SK-N-SH (cell line): ENCODE measurements at regions not wholly inside any gene's neighbourhood (a gene's known extent, or its start where the extent isn't known, plus 50 kb on each side); places are given as distances from the start of the nearest gene placed in this dataset.
"Not testable (repeated sequence)": the region's sequence is repeated elsewhere in the genome, so short reads cannot be mapped to it uniquely, and the experiment has no call there.

Source experiments
- CTCF ChIA-PET: fragments of 300-600, 350-600 bp; formaldehyde crosslinking; extraction: SDS; loops from one replicate; lab custom pipeline; 2021; lab: Yijun Ruan, JAX
- POLR2A ChIA-PET: fragments of 350-600 bp; sonication (Branson Sonifier 250); formaldehyde crosslinking; extraction: SDS; loops from one replicate; lab custom pipeline; 2020; ENCODE audit warnings: antibody characterized with exemption, inconsistent platforms; lab: Yijun Ruan, JAX
- DNase-seq: peaks from one replicate; pipeline ENCODE4 v3.0.0; 2012
- H2AFZ ChIP-seq: fragments of 200-600 bp; sonication (generic); 2 replicates; pipeline ENCODE4 v1.8.1; 2016; ENCODE audit warnings: antibody characterized with exemption, mild to moderate bottlenecking, low read depth
- H3F3A ChIP-seq: fragments of 200-600 bp; sonication (generic); replicated peaks from 2 replicates; pipeline ENCODE3; 2016; ENCODE audit warnings: antibody characterized with exemption, mild to moderate bottlenecking; ENCODE audit not compliant: insufficient read depth
- H3K27ac ChIP-seq, 2 experiments: fragments of 200-500 bp in 1 of 2; fragments of 200-600 bp in 1 of 2; sonication (Bioruptor generic) in 1 of 2; sonication (generic), shearing (Covaris generic) in 1 of 2; 2 replicates each; pipeline versions ENCODE4 v1.5.1 to v1.6.1; 2014 to 2016; ENCODE audit warnings: low read depth in 2 of 2, inconsistent platforms in 1 of 2, low read length in 1 of 2, mild to moderate bottlenecking in 1 of 2, mixed read lengths in 1 of 2
- H3K27me3 ChIP-seq: fragments of 200-600 bp; sonication (generic), shearing (Covaris generic); 2 replicates; pipeline ENCODE4 v1.6.1; 2016; ENCODE audit warnings: mixed run types; ENCODE audit not compliant: insufficient read depth
- H3K36me3 ChIP-seq, 2 experiments: fragments of 200-500 bp in 1 of 2; fragments of 200-600 bp in 1 of 2; sonication (Bioruptor generic) in 1 of 2; sonication (generic) in 1 of 2; replicated peaks in 1 of 2; 2 replicates each; pipeline versions ENCODE3 to v1.5.1; 2014 to 2016; ENCODE audit warnings: low read length in 1 of 2, mild to moderate bottlenecking in 1 of 2; ENCODE audit not compliant: insufficient read depth in 2 of 2, control insufficient read depth in 1 of 2
- H3K4me1 ChIP-seq, 2 experiments: fragments of 200-500 bp in 1 of 2; fragments of 200-600 bp in 1 of 2; sonication (Bioruptor generic) in 1 of 2; sonication (generic), shearing (Covaris generic) in 1 of 2; 2 replicates each; pipeline versions ENCODE4 v1.5.1 to v1.6.1; 2014 to 2016; ENCODE audit warnings: low read depth in 1 of 2, low read length in 1 of 2, mixed run types in 1 of 2; ENCODE audit not compliant: insufficient read depth in 2 of 2, control insufficient read depth in 1 of 2
- H3K4me2 ChIP-seq: fragments of 200-600 bp; sonication (generic), shearing (Covaris generic); 2 replicates; pipeline ENCODE4 v1.6.1; 2017; ENCODE audit warnings: mixed run types
- H3K4me3 ChIP-seq, 2 experiments: fragments of 200-500 bp in 1 of 2; fragments of 200-600 bp in 1 of 2; sonication (Bioruptor generic) in 1 of 2; sonication (generic), shearing (Covaris generic) in 1 of 2; 2 replicates each; pipeline versions ENCODE4 v1.5.1 to v1.8.1; 2014 to 2016; ENCODE audit warnings: low read depth in 2 of 2, inconsistent platforms in 1 of 2, low read length in 1 of 2, mild to moderate bottlenecking in 1 of 2, mixed read lengths in 1 of 2, moderate library complexity in 1 of 2
- H3K79me2 ChIP-seq: fragments of 200-600 bp; sonication (generic); 2 replicates; pipeline ENCODE4 v1.8.1; 2017; ENCODE audit warnings: mild to moderate bottlenecking; ENCODE audit not compliant: insufficient read depth
- H3K9ac ChIP-seq: fragments of 200-600 bp; sonication (generic); 2 replicates; pipeline ENCODE4 v1.6.1; 2017; ENCODE audit warnings: mixed run types
- H3K9me2 ChIP-seq: fragments of 200-600 bp; sonication (generic); 2 replicates; pipeline ENCODE4 v1.6.1; 2017; ENCODE audit warnings: mixed run types
- H3K9me3 ChIP-seq: fragments of 200-600 bp; sonication (generic); 2 replicates; pipeline ENCODE4 v1.6.1; 2017; ENCODE audit warnings: mixed run types, mild to moderate bottlenecking, moderate library complexity
- H4K20me1 ChIP-seq: fragments of 200-600 bp; sonication (generic); 2 replicates; pipeline ENCODE4 v1.6.1; 2017; ENCODE audit warnings: mild to moderate bottlenecking, mixed run types; ENCODE audit not compliant: insufficient read depth
- CTCF ChIP-seq: fragments of 200-600 bp; sonication (generic); IDR thresholded peaks from 2 replicates; pipeline ENCODE4 v1.6.1; 2017; ENCODE audit warnings: antibody characterized with exemption, mild to moderate bottlenecking, moderate library complexity
- ELF1 ChIP-seq: IDR thresholded peaks from 2 replicates; pipeline ENCODE4 v1.4.0; 2012
- EP300 ChIP-seq, 2 experiments: IDR thresholded peaks; 2 replicates each; pipeline versions ENCODE4 v1.4.0 to v1.6.1; 2012; ENCODE audit warnings: borderline replicate concordance in 1 of 2, low read depth in 1 of 2, low read length in 1 of 2
- EZH2phosphoT487 ChIP-seq: fragments of 200-600 bp; sonication (generic); IDR thresholded peaks from 2 replicates; pipeline ENCODE4 v1.6.1; 2017; ENCODE audit warnings: low read depth, mixed run types, mild to moderate bottlenecking, antibody characterized with exemption, moderate library complexity, borderline replicate concordance
- FOSL2 ChIP-seq: IDR thresholded peaks from 2 replicates; pipeline ENCODE4 v1.4.0; 2012; ENCODE audit warnings: low read depth, mild to moderate bottlenecking, moderate library complexity, borderline replicate concordance
- FOXM1 ChIP-seq: IDR thresholded peaks from 2 replicates; pipeline ENCODE4 v1.4.0; 2012; ENCODE audit warnings: low read depth, mild to moderate bottlenecking
- MEF2A ChIP-seq: IDR thresholded peaks from 2 replicates; pipeline ENCODE4 v1.4.0; 2012; ENCODE audit warnings: low read depth, borderline replicate concordance
- MXI1 ChIP-seq: IDR thresholded peaks from 2 replicates; pipeline ENCODE4 v1.6.1; 2012; ENCODE audit warnings: mild to moderate bottlenecking, low read depth, low read length, improper control_type of control experiment
- NFIC ChIP-seq: IDR thresholded peaks from 2 replicates; pipeline ENCODE4 v1.4.0; 2012; ENCODE audit warnings: borderline replicate concordance
- RAD21 ChIP-seq: IDR thresholded peaks from 2 replicates; pipeline ENCODE4 v1.6.1; 2012; ENCODE audit warnings: mild to moderate bottlenecking, low read length
- RCOR1 ChIP-seq: fragments of 150-350 bp; IDR thresholded peaks from 2 replicates; pipeline ENCODE4 v1.6.1; 2017; ENCODE audit warnings: antibody characterized with exemption, low read length
- RFX5 ChIP-seq: IDR thresholded peaks from 2 replicates; pipeline ENCODE4 v1.6.1; 2012; ENCODE audit warnings: mild to moderate bottlenecking, improper control_type of control experiment, low read length
- RXRA ChIP-seq: IDR thresholded peaks from 2 replicates; pipeline ENCODE4 v1.4.0; 2012; ENCODE audit warnings: low read depth, mild to moderate bottlenecking, borderline replicate concordance
- TAF1 ChIP-seq: IDR thresholded peaks from 2 replicates; pipeline ENCODE4 v1.6.1; 2012; ENCODE audit warnings: low read depth, mild to moderate bottlenecking, low read length, moderate library complexity, borderline replicate concordance
- WGBS: methylation state at CpG from one replicate; pipeline ENCODE4 v1.1.6; 2017; ENCODE audit warnings: low lambda C conversion rate; 5-methylcytosine and 5-hydroxymethylcytosine counted together
- TF ChIP-seq, protein P1 (sequence below): fragments of 150-350 bp; IDR thresholded peaks from 2 replicates; pipeline ENCODE4 v1.6.1; 2016; ENCODE audit warnings: mild to moderate bottlenecking, low read depth, low read length
- TF ChIP-seq, protein P2 (sequence below): IDR thresholded peaks from 2 replicates; pipeline ENCODE4 v1.4.0; 2012; ENCODE audit warnings: low read depth, borderline replicate concordance

- WGBS, result 0% methylated on average over 1 of the region's 1 CpG
- H2AFZ ChIP-seq, result no peak overlapping the region
- H3K4me1 ChIP-seq, result peaks cover 0 to 13% of the 10 kb centered on the region in 2 experiments; a peak in 1 of 4 replicates
- TF ChIP-seq CTCF (no peak), EP300 (IDR thresholded peaks at IDR 0.05; ENCODE audit: borderline replicate concordance in 1 of 2, low read depth in 1 of 2, low read length in 1 of 2) (no peak), RAD21 (no peak), EZH2phosphoT487 (no peak), MEF2A (no peak), RXRA (no peak), TAF1 (no peak), ELF1 (no peak), NFIC (no peak), RFX5 (no peak), FOSL2 (no peak), FOXM1 (no peak), RCOR1 (no peak), MXI1 (no peak)
- TF ChIP-seq, protein P1, sequence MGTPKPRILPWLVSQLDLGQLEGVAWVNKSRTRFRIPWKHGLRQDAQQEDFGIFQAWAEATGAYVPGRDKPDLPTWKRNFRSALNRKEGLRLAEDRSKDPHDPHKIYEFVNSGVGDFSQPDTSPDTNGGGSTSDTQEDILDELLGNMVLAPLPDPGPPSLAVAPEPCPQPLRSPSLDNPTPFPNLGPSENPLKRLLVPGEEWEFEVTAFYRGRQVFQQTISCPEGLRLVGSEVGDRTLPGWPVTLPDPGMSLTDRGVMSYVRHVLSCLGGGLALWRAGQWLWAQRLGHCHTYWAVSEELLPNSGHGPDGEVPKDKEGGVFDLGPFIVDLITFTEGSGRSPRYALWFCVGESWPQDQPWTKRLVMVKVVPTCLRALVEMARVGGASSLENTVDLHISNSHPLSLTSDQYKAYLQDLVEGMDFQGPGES, result no peak
- TF ChIP-seq, protein P2, sequence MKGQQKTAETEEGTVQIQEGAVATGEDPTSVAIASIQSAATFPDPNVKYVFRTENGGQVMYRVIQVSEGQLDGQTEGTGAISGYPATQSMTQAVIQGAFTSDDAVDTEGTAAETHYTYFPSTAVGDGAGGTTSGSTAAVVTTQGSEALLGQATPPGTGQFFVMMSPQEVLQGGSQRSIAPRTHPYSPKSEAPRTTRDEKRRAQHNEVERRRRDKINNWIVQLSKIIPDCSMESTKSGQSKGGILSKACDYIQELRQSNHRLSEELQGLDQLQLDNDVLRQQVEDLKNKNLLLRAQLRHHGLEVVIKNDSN, result no peak
- no peaks in the 10 kb centered on the region for H3K36me3 ChIP-seq
- no peaks in the 10 kb centered on the region for H3F3A ChIP-seq
- H4K20me1 ChIP-seq, result no peaks in the 10 kb centered on the region
- H3K4me3 ChIP-seq, result no peak overlapping the region
- H3K4me2 ChIP-seq, result no peak overlapping the region
- no peak for DNase-seq
- H3K9me3 ChIP-seq, result peaks cover 6% of the 10 kb centered on the region; the same call in 1 of the 2 replicates
- ChIA-PET CTCF (no interaction called here), POLR2A (no interaction called here)
- H3K79me2 ChIP-seq, result no peaks in the 10 kb centered on the region
- no peaks in the 10 kb centered on the region for H3K27me3 ChIP-seq
- no peaks in the 10 kb centered on the region for H3K9me2 ChIP-seq
- H3K27ac ChIP-seq, result no peak overlapping the region
- H3K9ac ChIP-seq, result no peak overlapping the region
Observed at GRCh38 chr2:85942346-85942957, 53.7 kb upstream of the ST3GAL5 start.

DNA sequence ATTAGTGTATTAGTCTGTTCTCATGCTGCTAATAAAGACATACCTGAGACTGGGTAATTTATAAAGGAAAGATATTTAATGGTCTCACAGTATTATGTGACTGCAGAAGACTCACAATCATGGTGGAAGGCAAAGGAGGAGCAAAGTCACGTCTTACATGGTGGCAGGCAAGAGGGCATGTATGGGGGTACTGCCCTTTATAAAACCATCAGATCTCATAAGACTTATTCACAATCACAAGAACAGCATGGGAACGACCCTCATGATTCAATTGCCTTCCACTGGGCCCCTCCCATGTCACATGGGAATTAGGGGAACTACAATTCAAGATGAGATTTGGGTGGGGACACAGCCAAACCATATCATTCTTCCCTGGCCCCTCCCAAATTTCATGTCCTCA lies 52.7 kb upstream of the ST3GAL5 start:
- H3K36me3 ChIP-seq, H3K4me3 ChIP-seq, H3K9me3 ChIP-seq, CTCF ChIA-PET, H3K27ac ChIP-seq, H3K27me3 ChIP-seq, H3K9me2 ChIP-seq, H3F3A ChIP-seq, H3K79me2 ChIP-seq, H3K9ac ChIP-seq, H4K20me1 ChIP-seq, POLR2A ChIA-PET, H3K4me2 ChIP-seq, DNase-seq, H2AFZ ChIP-seq: not testable (repeated sequence)
- H3K4me1 ChIP-seq, result peaks cover 0 to 16% of the 10 kb centered on the region in 2 experiments; a peak in 1 of 4 replicates
- WGBS, result 12% methylated on average over 2 of the region's 2 CpGs
